HG02943 (cell line): ENCODE measurements at regions not wholly inside any gene's neighbourhood (a gene's known extent, or its start where the extent isn't known, plus 50 kb on each side); places are given as distances from the start of the nearest gene placed in this dataset.
"Not testable (repeated sequence)": the region's sequence is repeated elsewhere in the genome, so short reads cannot be mapped to it uniquely, and the experiment has no call there.

Experiments
- ATAC-seq: cut with Tn5 transposase; IDR thresholded peaks from one replicate; pipeline ENCODE4 v1.9.1; 2021; ENCODE audit warnings: mild to moderate bottlenecking, low read depth, moderate library complexity; ENCODE audit not compliant: unreplicated experiment

DNA sequence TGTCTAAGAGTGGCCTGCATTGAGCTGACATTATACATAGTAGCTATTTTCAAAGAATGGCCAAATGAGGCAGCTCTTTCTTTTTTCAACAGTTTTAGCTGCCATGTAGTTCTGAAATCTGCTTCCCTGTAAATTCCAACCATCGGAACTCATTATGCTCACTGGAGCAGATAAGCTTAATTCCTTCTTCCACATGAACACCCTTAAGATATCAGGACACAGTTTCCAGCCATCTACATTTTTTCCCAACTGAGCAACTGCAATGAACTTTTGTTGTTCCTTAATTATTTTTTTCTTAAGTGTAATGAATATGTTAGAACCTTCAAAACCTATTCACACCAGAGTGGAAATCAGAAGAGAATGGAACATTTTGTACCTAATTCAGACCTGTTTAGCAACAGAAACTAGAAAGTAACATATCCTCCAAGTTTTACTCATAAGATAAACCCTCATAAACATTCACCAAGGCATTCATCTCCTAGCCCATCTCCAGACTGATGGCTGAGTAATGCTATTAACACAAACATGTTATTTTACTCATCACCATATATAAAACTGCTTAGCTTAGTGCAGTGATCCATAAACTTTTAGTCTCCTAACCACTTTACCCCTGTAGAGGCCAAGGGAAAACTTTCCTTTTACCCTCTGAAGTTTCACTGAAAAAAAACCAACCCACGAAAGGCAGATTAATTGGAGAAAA, 296.1 kb upstream of the SYT1 start:
- ATAC-seq: no peak

DNA sequence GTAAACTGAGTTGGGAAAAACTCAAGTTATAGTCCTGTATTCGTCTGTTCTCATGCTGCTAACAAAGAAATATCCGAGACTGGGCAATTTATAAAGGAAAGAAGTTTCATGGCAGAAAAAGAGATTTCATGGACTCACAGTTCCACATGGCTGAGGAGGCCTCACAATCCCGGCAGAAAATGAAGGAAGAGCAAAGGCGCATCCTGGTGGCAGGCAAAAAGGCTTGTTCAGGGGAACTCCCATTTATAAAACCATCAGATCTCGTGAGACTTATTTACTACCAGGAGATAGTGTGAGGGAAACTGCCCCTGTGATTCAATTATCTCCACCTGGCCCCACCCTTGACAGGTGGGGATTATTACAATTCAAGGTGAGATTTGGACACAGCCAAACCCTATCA, 292.6 kb upstream of the SYT1 start:
- no peak for ATAC-seq

DNA sequence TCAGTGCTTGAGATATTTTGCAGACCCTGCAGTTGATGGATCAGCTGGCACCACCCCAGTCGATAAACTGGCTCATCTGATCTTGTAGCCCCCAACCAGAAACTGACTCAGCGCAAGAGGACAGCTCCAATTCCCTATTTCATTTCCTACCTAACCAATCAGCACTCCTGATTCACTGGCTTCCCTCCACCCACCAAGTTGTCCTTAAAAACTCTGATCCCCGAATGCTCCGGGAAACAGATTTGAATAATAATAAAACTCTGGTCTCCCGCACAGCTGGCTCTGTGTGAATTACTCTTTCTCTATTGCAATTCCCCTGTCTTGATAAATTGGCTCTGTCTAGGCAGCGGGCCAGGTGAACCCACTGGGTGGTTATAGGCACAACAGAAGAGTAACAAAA, 289.4 kb upstream of the SYT1 start:
- ATAC-seq: not testable (repeated sequence)

DNA sequence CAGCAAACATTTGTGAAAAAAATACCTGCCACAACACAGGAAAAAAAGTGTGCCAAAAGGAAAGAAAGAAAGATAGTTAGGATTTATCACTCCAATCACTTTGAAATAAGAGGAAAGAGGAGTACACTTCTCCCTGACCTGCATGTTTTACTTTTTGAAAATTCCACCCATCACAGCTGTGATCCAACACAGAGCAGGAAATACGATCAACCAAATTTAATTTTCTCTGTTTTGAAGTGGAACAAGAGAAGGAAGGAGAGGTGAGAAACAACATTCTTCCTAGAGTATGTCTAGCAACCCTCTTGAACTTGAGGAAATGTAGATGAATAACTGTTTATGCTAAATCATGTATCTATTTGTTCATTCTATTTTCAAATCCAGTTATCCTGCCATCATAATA, 284.7 kb upstream of the SYT1 start:
- no peak for ATAC-seq

DNA sequence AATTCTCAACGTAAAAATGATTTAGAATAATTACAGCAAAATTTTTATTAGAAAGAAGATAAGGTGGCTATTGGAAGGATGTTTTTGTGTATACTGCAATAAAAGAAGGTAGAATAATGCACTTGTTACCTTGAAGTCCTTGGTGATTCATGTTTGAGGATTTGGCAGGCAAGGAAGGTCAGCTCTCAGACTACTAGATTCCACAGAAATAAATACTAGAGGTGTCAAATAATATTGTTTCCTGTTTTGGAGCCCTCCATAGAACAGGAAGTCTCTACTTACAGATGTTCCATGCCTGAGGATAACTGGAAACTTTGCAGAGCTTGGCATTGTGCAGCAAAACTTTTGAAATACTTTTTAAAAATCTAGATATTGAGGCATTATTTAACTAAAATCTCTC, 284.3 kb upstream of the SYT1 start:
- ATAC-seq: no peak

DNA sequence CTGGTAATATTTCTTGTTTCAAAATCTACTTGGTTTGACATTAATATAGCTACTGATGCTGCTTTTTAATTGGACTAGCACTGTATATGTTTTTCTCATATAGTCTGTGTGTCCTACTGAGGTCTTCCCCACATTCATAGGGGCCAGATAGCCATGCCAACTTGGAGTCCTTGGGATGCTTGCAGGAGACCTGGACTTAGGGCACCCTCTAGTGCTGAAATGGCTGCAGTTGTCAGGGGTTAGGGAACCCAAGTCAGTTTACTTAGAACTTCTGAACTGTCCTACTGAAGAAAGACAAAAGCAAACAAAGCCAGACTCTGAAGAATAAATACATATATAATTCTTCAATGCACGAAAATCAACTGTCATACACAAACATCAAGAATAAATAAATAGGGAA, 279.9 kb upstream of the SYT1 start:
- no peak for ATAC-seq

DNA sequence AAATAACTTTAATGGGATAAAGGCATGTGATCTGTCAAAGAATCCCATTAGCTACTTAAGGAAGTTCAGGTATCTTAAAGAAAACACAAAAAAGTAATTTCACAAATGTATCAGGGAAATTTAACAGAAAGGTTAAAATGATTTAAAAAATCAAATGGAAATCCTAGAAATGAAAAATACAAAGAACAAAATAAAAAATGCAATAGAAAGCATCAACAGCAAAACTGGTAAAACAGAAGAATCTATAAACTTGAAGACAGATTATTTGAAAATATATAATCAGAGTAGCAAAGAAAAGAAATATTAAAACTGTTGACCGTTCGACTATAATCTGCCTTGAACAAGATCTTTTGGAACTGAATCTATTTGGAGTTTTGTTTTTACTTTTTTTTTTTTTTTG, 279.4 kb upstream of the SYT1 start:
- no peak for ATAC-seq

DNA sequence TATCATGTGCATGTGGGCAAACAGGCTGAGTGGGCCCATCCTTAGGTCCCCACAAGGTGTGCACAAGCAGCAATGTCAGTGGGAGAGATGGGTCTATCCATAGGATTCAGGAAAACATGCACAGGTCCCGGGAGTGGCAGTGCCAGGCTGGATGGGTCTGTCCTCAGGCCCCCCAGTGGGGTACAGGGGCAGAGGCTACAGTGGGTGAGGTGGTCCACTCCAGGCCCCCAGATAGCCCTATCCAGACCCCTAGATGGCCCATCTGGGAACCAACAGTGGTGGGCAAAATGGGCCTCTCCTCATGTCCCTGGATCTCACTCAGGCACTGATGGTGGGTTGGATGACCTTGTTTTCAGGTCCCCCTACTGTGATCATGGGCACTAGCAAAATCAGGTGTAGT, 277.8 kb upstream of the SYT1 start:
- ATAC-seq: no peak

DNA sequence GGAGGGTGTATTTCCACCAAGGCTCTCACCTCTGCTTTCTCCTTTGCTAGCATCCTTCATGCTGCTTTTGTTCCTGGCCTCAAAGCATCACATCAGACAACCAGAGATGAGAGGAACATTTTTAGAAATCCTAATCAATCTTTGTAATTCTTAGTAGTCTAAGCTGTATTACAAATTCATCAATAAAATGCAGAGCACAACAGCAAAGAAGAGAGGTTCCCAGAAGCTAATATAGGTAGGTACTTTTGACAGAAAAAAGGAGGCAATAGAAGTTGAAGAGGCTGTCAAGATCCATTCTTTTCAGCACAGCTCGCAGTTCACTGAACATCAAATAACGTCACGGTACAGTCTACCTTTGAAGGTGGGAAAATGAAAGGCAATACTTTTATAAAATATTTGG, 265.2 kb upstream of the SYT1 start:
- ATAC-seq: no peak

DNA sequence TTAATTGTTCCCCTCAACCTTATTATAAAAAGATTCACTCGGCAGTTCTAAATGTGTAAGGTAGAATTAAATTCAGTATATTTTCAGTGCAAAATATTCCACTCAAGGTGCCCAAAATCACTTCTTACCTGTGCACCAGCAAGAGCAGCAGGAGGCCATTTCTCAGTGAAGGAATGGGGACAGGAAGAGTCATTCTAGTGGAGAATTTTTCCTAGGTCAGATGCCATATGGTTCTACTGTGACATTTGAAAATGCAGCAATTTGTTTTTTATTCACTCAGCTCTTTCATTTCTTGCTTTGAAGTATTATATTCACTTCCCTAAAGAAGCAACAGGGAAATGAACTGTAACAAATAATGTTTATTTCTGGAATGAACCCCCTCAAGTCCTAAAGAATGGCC, 264.0 kb upstream of the SYT1 start:
- no peak for ATAC-seq

DNA sequence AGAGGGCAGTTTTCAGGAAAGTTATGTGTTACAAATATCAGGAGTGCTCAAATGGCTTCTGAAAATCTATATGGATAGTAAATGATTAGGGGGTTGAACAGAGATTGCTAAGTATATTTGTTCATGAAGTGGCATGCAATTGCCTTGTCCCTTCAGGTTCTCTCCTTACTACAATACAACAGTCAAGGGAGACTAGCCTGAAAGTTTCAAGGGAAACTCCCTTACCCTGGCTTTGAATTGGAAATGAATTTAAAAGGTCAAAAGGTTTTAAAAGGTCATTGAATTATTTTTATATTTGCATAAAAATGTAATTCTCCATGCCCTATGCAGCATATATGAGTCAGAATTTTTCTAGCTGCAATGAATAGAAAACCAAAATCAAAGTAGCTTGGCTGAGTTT, 253.1 kb upstream of the SYT1 start:
- no peak for ATAC-seq

DNA sequence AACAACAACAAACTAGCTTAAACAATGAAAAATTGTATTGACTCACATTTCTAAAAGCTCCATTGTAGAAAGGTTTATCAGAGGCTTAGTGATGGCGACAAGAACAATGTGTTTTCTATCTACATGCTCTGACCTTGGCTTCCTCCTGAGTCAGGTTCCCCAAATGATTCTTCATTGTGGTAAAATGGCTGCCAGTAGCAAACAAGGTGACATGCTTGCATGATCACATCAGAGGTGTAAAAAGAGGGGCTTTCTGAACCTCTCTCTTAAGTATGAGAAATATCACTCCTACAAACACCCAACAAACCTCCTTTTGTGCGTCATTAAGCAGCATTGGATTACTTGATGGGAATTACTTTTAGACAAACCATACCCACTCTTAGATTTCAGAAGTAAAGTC, 252.4 kb upstream of the SYT1 start:
- no peak for ATAC-seq

DNA sequence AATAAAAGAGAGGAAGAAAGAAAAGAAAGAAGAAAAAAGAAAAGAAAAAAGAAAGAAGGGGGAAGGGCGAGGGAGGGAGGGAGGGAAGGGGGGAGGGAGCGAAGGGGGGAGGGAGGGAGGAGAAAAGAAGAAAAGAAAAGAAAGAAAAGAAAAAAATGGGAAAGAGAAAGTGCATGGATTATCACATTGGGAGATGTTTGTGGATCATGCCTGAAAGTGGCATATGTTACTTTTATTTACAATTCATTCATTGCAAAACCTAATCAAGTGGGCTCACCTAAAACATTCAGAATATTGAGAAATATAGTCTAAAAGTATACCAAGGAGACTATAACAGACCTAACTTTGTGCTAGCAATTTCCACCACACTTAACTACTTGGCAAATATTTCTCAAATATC, 246.9 kb upstream of the SYT1 start:
- no peak for ATAC-seq

DNA sequence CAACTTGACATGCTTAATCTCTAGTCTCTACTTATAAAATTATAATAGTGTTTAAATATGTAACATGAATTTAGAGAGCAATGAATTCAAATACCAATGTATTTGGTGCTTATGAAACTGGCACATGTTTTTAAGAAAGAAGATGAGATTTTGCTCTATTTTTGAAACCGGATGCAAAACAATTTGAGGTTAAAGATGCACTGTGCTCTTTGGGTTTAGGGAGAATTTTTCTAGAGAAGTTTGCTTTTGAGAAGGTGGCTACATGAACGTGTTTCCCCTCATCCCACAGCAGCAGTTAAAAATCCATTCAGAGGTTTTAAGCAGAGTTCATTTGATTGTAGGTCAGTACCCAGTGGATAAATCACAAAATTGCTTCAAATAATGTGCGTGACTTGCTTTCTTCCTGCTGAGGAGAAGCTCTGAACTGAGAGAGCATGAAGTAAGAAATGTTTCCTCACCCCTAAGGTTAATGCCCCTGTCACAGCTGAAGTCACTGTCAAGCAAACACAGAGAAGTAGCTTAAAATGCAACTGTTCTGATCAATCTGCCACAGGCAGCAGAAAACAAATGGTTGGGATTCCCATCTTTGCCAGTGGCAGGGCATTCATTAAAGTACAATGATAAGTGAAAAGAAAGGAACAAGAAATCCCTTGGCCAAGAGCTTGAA, 241.9 kb upstream of the SYT1 start:
- ATAC-seq: no peak

DNA sequence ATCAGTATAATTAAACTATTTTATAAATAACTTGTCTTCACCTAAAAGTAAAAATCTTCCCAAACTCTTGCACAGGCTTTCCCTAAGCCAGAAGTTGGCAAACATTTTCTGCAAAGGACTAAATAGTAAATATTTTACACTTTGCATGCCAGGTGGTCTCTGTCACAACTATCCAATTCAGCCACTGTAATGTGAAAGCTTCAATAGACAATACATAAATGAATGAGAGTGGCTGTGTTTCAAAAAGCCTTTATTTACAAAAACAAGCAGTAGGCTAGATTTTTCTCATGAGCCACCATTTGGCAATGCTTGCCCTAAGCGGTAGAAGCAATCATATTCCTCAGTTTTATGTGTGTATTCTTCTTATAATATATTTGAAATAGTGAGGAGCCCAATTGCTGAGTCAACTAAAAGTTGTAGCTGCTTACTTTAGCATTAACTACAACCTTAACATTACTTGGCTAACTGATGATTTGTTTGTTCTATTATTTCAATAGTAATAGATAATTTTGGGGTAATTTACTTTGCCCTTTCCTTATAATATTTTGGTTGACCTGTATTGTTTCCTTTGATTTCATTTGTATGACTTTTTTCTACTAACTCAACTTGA, 236.0 kb upstream of the SYT1 start:
- no peak for ATAC-seq

DNA sequence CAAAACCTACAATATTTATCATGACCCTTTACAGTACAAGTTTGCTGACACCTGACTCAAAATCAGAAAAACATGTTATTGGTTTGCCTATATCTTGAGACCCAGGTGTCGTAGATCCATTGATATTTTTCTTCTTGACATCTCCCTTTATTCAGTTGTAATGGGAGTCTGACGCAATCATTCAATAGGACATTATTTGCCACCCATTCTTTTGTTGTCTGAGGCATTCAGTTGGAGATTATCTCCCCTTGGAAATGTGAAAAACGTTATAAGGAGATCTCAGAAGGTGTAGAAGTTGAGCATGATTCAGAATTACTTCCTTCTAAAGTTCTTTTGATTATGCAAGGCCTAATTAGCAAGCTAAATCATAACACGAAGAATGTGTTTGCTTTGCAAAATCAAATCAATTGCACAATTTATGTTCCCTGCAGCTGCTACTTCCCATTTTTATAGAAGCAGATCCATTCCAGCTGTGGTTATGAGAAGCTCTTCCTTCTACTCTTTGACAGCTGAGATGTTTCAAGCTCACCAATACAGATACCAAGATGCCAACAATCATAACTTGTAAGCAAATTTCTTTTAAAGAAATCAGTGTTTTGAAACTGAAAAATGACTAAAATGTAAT, 228.2 kb upstream of the SYT1 start:
- no peak for ATAC-seq

DNA sequence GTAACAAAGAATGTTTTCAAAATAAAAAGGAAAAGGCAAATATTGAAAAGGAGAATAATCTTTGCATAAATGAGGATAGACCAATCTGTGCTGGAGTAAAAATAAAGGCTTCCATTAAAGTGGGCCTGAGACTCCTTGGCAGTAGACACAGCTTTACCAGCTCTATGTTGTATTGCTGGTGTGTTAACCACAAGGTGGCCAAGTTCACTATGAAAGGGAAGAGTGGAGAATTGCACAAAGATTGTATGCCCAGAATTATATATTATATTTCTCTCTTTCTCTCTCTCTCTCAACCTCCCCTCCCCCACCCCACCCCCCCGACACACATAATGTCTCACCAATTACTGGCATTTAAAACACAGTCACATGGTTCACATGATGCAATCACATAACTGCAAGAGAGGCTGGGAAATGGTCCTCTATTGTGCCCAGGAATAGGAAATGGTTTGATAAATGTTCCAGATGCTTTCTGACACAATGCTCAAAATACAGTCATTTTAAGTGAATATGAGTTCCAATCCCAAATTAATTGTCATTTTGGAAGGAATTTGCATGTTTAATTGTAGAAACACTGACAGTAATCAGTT, 222.6 kb upstream of the SYT1 start:
- no peak for ATAC-seq

DNA sequence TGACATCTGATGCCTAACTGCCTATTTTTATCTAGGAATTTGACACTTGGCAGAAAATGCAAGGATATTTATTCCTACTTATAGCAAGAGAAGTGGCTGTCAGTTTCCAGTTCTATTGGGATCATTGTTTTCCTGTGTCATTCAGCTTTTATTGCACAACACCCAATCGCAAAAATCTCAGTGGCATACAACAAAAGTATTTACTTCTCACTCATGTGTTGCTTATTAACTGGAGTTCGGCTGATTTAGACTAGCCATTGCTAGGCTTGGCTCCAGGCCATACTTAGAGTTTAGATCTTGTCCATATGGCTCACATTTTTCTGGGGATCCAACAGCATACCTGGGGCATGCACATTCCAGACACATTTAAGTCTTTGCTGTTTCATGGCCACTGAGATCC, 218.6 kb upstream of the SYT1 start:
- ATAC-seq: no peak

DNA sequence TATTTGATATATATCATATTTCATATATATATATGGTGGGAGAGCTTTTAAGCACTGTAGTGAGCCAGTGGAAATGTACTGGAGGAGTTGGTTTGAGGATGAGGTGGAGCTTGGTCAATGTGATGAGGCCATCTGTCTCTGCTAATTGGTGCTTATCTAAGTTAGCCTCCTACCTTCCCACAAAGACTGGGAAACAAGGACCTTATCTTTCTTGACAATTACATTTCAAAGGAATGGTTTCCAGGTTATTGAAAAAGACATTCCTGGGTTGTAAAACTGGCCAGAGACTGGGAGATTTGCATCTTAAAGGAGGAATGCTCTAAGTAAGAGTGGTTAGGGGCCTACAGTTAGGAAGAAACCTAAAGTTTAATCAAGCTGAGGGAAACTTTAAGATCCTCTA, 212.8 kb upstream of the SYT1 start:
- no peak for ATAC-seq

DNA sequence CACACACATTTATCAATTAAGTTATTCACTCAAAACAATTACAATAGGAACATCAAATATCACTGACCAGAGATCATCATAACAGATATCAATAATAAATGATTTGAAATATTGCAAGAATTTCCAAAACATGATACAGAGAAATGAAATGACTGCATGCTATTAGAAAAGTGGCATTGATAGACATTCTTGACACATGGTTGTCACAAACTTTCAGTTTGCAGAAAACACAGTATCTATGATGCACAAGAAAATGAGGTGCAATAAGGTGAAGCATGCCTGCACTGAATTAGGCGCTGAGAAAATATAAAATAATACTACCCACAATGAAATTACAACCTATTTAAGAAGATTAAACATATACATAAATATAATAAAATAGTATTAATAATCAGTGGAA, 198.0 kb upstream of the SYT1 start:
- no peak for ATAC-seq

DNA sequence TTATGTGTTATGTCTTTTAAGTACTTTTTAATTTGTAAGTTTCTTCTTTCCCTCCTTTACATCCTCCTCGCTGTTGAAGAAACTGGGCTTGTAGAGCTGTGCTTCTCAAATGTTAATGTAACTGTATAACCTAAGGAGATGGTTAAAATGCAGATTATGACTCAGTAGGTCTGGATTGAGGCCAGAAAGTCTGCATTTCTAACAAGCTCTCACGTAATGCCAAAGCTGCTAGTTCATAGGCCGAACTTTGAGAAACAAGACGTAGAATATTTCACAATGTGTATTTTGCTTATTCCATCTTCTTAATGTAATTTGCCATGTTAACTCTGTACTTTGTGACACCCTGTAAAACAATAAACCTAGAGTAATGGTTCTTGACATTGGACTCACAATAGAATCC, 193.3 kb upstream of the SYT1 start:
- no peak for ATAC-seq
